H1 (cell line): ENCODE measurements at regions not wholly inside any gene's neighbourhood (a gene's known extent, or its start where the extent isn't known, plus 50 kb on each side); places are given as distances from the start of the nearest gene placed in this dataset.
A peak's percentile ranks its signal among the peaks of the same experiment; 100 is the strongest.

Experiments used
- CTCF ChIA-PET: fragments of 300-600 bp; sonication (Branson Sonifier 250); formaldehyde crosslinking; loops from one replicate; lab custom pipeline; 2021; ENCODE audit not compliant: partially characterized antibody; lab: Charles Lee
- POLR2A ChIA-PET: fragments of 300-600 bp; sonication (Branson Sonifier 250); formaldehyde crosslinking; loops from one replicate; lab custom pipeline; 2021; ENCODE audit warnings: inconsistent platforms; ENCODE audit not compliant: partially characterized antibody; lab: Charles Lee
- DNase-seq, 2 experiments: peaks; one replicate each; pipeline versions ENCODE4 v3.0.0 to v3.0.0-alpha.2; 2010 to 2022; ENCODE audit warnings: low spot score in 2 of 2, low read depth in 1 of 2, mixed read lengths in 1 of 2
- FAIRE-seq: peaks from 2 replicates; lab custom pipeline; 2011; peaks lifted over from hg19 to GRCh38; lab: Jason Lieb, UNC
- H2AFZ ChIP-seq: 2 replicates; pipeline ENCODE4 v1.8.1; 2012; ENCODE audit warnings: low read length, inconsistent platforms
- H2AK5ac ChIP-seq: 2 replicates; pipeline ENCODE4 v1.6.1; 2013; ENCODE audit warnings: low read depth, low read length
- H2BK120ac ChIP-seq: replicated peaks from 2 replicates; pipeline ENCODE3; 2013; ENCODE audit warnings: low read depth, low read length, inconsistent platforms
- H2BK12ac ChIP-seq: 2 replicates; pipeline ENCODE4 v1.6.1; 2013; ENCODE audit warnings: low read depth, low read length
- H2BK15ac ChIP-seq: 2 replicates; pipeline ENCODE4 v1.6.1; 2013; ENCODE audit warnings: low read length
- H2BK20ac ChIP-seq: 2 replicates; pipeline ENCODE4 v1.6.1; 2013; ENCODE audit warnings: low read length
- H2BK5ac ChIP-seq: 2 replicates; pipeline ENCODE4 v1.6.1; 2013; ENCODE audit warnings: low read depth, low read length
- H3K14ac ChIP-seq: 2 replicates; pipeline ENCODE4 v1.6.1; 2013; ENCODE audit warnings: inconsistent platforms; ENCODE audit not compliant: insufficient read length
- H3K18ac ChIP-seq: 2 replicates; pipeline ENCODE4 v1.6.1; 2013; ENCODE audit warnings: low read length; ENCODE audit errors: extremely low read depth
- H3K23ac ChIP-seq: 2 replicates; pipeline ENCODE4 v1.6.1; 2013; ENCODE audit warnings: inconsistent platforms; ENCODE audit not compliant: insufficient read length
- H3K23me2 ChIP-seq: 2 replicates; pipeline ENCODE4 v1.6.1; 2013; ENCODE audit warnings: low read depth, low read length
- H3K27ac ChIP-seq: 2 replicates; pipeline ENCODE4 v1.6.1; 2011; ENCODE audit warnings: low read depth, low read length, inconsistent platforms
- H3K27me3 ChIP-seq, 4 experiments: replicated peaks in 1 of 4; 1 replicate in 1 of 4; 2 replicates in 3 of 4; pipeline versions ENCODE4 v1.6.1 to v1.8.1; 2011 to 2013; ENCODE audit warnings: low read length in 3 of 4, mild to moderate bottlenecking in 3 of 4, inconsistent platforms in 2 of 4, mixed read lengths in 2 of 4, moderate library complexity in 1 of 4; ENCODE audit not compliant: control insufficient read depth in 3 of 4, insufficient read depth in 3 of 4; ENCODE audit errors: extremely low read depth in 1 of 4
- H3K36me3 ChIP-seq, 4 experiments: 2 replicates each; pipeline versions ENCODE4 v1.6.1 to v1.8.1; 2011 to 2013; ENCODE audit warnings: mild to moderate bottlenecking in 4 of 4, low read length in 3 of 4, moderate library complexity in 2 of 4, control low read depth in 1 of 4, inconsistent platforms in 1 of 4; ENCODE audit not compliant: insufficient read depth in 4 of 4, control insufficient read depth in 2 of 4
- H3K4ac ChIP-seq: replicated peaks from 2 replicates; pipeline ENCODE3; 2013; ENCODE audit warnings: low read length, low read depth, mixed read lengths, inconsistent platforms; ENCODE audit not compliant: insufficient read length
- H3K4me1 ChIP-seq, 4 experiments: replicated peaks in 1 of 4; 1 replicate in 1 of 4; 2 replicates in 3 of 4; pipeline versions ENCODE4 v1.6.1 to v1.8.1; 2011 to 2013; ENCODE audit warnings: low read length in 3 of 4, inconsistent platforms in 2 of 4, mixed read lengths in 1 of 4; ENCODE audit not compliant: insufficient read depth in 4 of 4, control insufficient read depth in 3 of 4
- H3K4me2 ChIP-seq, 2 experiments: 2 replicates each; pipeline versions ENCODE4 v1.6.1 to v1.8.1; 2011 to 2013; ENCODE audit warnings: low read depth in 2 of 2, low read length in 2 of 2, control low read depth in 1 of 2, inconsistent platforms in 1 of 2, mild to moderate bottlenecking in 1 of 2; ENCODE audit not compliant: insufficient read depth in 1 of 2
- H3K4me3 ChIP-seq, 4 experiments: fragments of 200-600, 300-600 bp in 1 of 4; sonication (generic), shearing (Covaris generic), sonication (Bioruptor Twin) in 1 of 4; 2 replicates each; pipeline versions ENCODE4 v1.5.1 to v1.8.1; 2011 to 2016; ENCODE audit warnings: low read length in 4 of 4, low read depth in 3 of 4, control low read depth in 2 of 4, inconsistent platforms in 2 of 4, mild to moderate bottlenecking in 2 of 4, mixed read lengths in 1 of 4, moderate library complexity in 1 of 4; ENCODE audit not compliant: insufficient read depth in 2 of 4; ENCODE audit errors: extremely low read depth in 1 of 4
- H3K56ac ChIP-seq: replicated peaks from 2 replicates; pipeline ENCODE3; 2013; ENCODE audit warnings: low read depth, mild to moderate bottlenecking, mixed read lengths, low read length, inconsistent platforms; ENCODE audit not compliant: insufficient read length
- H3K79me1 ChIP-seq: 2 replicates; pipeline ENCODE4 v1.6.1; 2013; ENCODE audit warnings: low read depth, low read length, control low read depth
- H3K79me2 ChIP-seq, 2 experiments: 2 replicates each; pipeline versions ENCODE4 v1.6.1 to v1.8.1; 2012 to 2013; ENCODE audit warnings: low read length in 2 of 2, mild to moderate bottlenecking in 2 of 2, inconsistent platforms in 1 of 2; ENCODE audit not compliant: insufficient read depth in 2 of 2, control insufficient read depth in 1 of 2
- H3K9ac ChIP-seq, 4 experiments: replicated peaks in 1 of 4; 1 replicate in 1 of 4; 2 replicates in 3 of 4; pipeline versions ENCODE4 v1.6.1 to v1.8.1; 2011 to 2013; ENCODE audit warnings: low read depth in 3 of 4, low read length in 3 of 4, control low read depth in 2 of 4, mild to moderate bottlenecking in 2 of 4, moderate library complexity in 2 of 4, inconsistent platforms in 1 of 4; ENCODE audit errors: extremely low read depth in 1 of 4
- H3K9me3 ChIP-seq, 2 experiments: 2 replicates each; pipeline versions ENCODE4 v1.6.1 to v1.8.1; 2012 to 2013; ENCODE audit warnings: mild to moderate bottlenecking in 2 of 2, moderate library complexity in 2 of 2, control low read depth in 1 of 2, inconsistent platforms in 1 of 2, low read depth in 1 of 2, low read length in 1 of 2, mixed read lengths in 1 of 2; ENCODE audit not compliant: insufficient read depth in 2 of 2
- H4K20me1 ChIP-seq, 2 experiments: replicated peaks in 1 of 2; 2 replicates each; pipeline versions ENCODE3 to v1.8.1; 2011 to 2013; ENCODE audit warnings: inconsistent platforms in 2 of 2, low read length in 2 of 2, mild to moderate bottlenecking in 1 of 2; ENCODE audit not compliant: insufficient read depth in 2 of 2, control insufficient read depth in 1 of 2
- H4K5ac ChIP-seq: 2 replicates; pipeline ENCODE4 v1.6.1; 2013; ENCODE audit warnings: low read length, low read depth, mixed read lengths, inconsistent platforms; ENCODE audit not compliant: insufficient read length
- H4K8ac ChIP-seq: 2 replicates; pipeline ENCODE4 v1.8.0; 2013; ENCODE audit warnings: mild to moderate bottlenecking, moderate library complexity, low read length, inconsistent platforms; ENCODE audit not compliant: insufficient read depth; ENCODE audit errors: extremely low read depth
- H4K91ac ChIP-seq: replicated peaks from 2 replicates; pipeline ENCODE3; 2013; ENCODE audit warnings: low read length, mixed read lengths, inconsistent platforms; ENCODE audit not compliant: insufficient read length
- ASH2L ChIP-seq: fragments of 200-600, 300-600 bp; sonication (generic); IDR thresholded peaks from one replicate; pipeline ENCODE4 v1.7.1; 2017; ENCODE audit warnings: low read length
- BACH1 ChIP-seq: IDR thresholded peaks from 2 replicates; pipeline ENCODE4 v1.6.1; 2012; ENCODE audit warnings: low read length, improper control_type of control experiment
- EZH2 ChIP-seq: fragments of 200-600 bp; sonication (generic); IDR thresholded peaks from 2 replicates; pipeline ENCODE4 v1.7.1; 2012; ENCODE audit warnings: low read depth, mild to moderate bottlenecking, moderate library complexity, low read length, inconsistent platforms; ENCODE audit not compliant: severe bottlenecking
- FOSL1 ChIP-seq: IDR thresholded peaks from 2 replicates; pipeline ENCODE4 v1.6.1; 2011; ENCODE audit warnings: mild to moderate bottlenecking, low read depth, low read length, moderate library complexity; ENCODE audit not compliant: insufficient read depth
- HDAC6 ChIP-seq: IDR thresholded peaks from one replicate; pipeline ENCODE4 v1.7.1; 2012; ENCODE audit warnings: low read depth, mild to moderate bottlenecking, inconsistent platforms, low read length, moderate library complexity
- NRF1 ChIP-seq: IDR thresholded peaks from 2 replicates; pipeline ENCODE4 v1.6.1; 2011; ENCODE audit warnings: mild to moderate bottlenecking, low read depth, low read length, improper control_type of control experiment
- POU5F1 ChIP-seq: IDR thresholded peaks from 2 replicates; pipeline ENCODE4 v1.6.1; 2011; ENCODE audit warnings: low read depth, mild to moderate bottlenecking, low read length, moderate library complexity
- RXRA ChIP-seq: IDR thresholded peaks from 2 replicates; pipeline ENCODE4 v1.6.1; 2011; ENCODE audit warnings: low read depth, mild to moderate bottlenecking, low read length, moderate library complexity; ENCODE audit not compliant: insufficient read depth
- SAP30 ChIP-seq: fragments of 300-600 bp; sonication (generic); IDR thresholded peaks from 2 replicates; pipeline ENCODE4 v1.7.1; 2012; ENCODE audit warnings: low read length, moderate library complexity, mild to moderate bottlenecking, inconsistent platforms; ENCODE audit not compliant: insufficient read depth, insufficient replicate concordance
- SIRT6 ChIP-seq: IDR thresholded peaks from one replicate; pipeline ENCODE4 v1.7.1; 2012; ENCODE audit warnings: low read length, inconsistent platforms
- SP1 ChIP-seq: IDR thresholded peaks from 2 replicates; pipeline ENCODE4 v1.6.1; 2011; ENCODE audit warnings: low read depth, low read length
- WGBS, 2 experiments: shearing (Covaris generic) in 1 of 2; methylation state at CpG; one replicate each; pipeline versions ENCODE4 v1.1.6 to v1.1.7; 2013 to 2015; ENCODE audit warnings: low lambda C conversion rate in 2 of 2, mixed read lengths in 2 of 2, inconsistent platforms in 1 of 2, low coverage in 1 of 2, missing lambda C conversion rate in 1 of 2; ENCODE audit not compliant: insufficient replicate concordance in 2 of 2, insufficient coverage in 1 of 2, insufficient read length in 1 of 2; ENCODE audit errors: extremely low coverage in 1 of 2, missing lambda C conversion rate in 1 of 2; 5-methylcytosine and 5-hydroxymethylcytosine counted together
- TF ChIP-seq, protein P1 (sequence below): IDR thresholded peaks from 2 replicates; pipeline ENCODE4 v1.6.1; 2012; ENCODE audit warnings: low read length, inconsistent platforms

DNA sequence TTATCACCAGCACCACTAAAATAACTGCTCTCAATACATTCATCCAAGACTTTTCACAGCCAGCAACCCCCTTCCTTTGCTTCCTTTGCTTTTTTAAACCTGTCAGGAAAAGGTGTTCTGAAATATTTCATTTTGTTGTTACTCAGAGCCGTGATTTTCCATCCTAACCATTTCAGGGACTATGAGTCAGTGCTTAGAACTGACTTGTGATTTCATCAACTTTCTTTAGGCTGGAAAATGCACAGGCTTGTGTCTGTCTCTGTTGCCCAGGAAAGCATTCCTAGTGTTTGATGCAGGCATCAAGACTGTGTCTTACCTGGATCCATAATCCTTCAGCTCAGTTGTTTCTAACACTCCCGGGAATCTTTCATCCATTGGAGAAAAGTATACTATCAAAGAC lies 805.6 kb downstream of the BRINP1 start:
- Histone ChIP-seq H3K9me3 (no peaks in the 10 kb centered on the region), H4K5ac (no peak overlapping the region), H3K9ac (no peak overlapping the region), H3K56ac (no peak overlapping the region), H2BK120ac (no peak overlapping the region), H2AFZ (peak overlapping the region; percentile 89; the same call in 1 of the 2 replicates), H2BK15ac (no peak overlapping the region), H3K4ac (no peak overlapping the region), H3K23ac (no peak overlapping the region), H2BK5ac (no peak overlapping the region), H3K36me3 (no peaks in the 10 kb centered on the region), H4K8ac (no peak overlapping the region), H3K4me1 (no peaks in the 10 kb centered on the region), H2BK12ac (no peak overlapping the region), H2BK20ac (no peak overlapping the region), H4K91ac (no peak overlapping the region), H3K18ac (no peak overlapping the region), H3K23me2 (no peaks in the 10 kb centered on the region), H3K4me2 (no peak overlapping the region), H2AK5ac (no peak overlapping the region), H3K79me1 (no peaks in the 10 kb centered on the region), H3K27ac (no peak overlapping the region), H3K27me3 (no peaks in the 10 kb centered on the region), H3K4me3 (no peak overlapping the region), H4K20me1 (no peaks in the 10 kb centered on the region), H3K79me2 (no peaks in the 10 kb centered on the region), H3K14ac (no peak overlapping the region)
- 98% methylated on average over 2 of the region's 2 CpGs; no CpG with 5 or more reads in 1 of the 2 experiments for WGBS, 2 experiments
- TF ChIP-seq FOSL1, result no peak
- no peak for TF ChIP-seq POU5F1
- TF ChIP-seq SAP30, result no peak
- TF ChIP-seq RXRA, result no peak
- no peak for TF ChIP-seq NRF1
- TF ChIP-seq, protein P1, sequence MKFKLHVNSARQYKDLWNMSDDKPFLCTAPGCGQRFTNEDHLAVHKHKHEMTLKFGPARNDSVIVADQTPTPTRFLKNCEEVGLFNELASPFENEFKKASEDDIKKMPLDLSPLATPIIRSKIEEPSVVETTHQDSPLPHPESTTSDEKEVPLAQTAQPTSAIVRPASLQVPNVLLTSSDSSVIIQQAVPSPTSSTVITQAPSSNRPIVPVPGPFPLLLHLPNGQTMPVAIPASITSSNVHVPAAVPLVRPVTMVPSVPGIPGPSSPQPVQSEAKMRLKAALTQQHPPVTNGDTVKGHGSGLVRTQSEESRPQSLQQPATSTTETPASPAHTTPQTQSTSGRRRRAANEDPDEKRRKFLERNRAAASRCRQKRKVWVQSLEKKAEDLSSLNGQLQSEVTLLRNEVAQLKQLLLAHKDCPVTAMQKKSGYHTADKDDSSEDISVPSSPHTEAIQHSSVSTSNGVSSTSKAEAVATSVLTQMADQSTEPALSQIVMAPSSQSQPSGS, result no peak
- TF ChIP-seq SIRT6, result no peak
- no peak for TF ChIP-seq BACH1
- TF ChIP-seq SP1, result no peak
- TF ChIP-seq HDAC6, result no peak
- no peak for TF ChIP-seq ASH2L
- no peak for TF ChIP-seq EZH2
- FAIRE-seq (no peak), DNase-seq (no peak)
- POLR2A ChIA-PET, result no interaction called here
- CTCF ChIA-PET, result interaction anchor here (0.8 to 1.1 kb wide), 2 partner anchors 22 to 32 kb away, joined by 3 read pairs; no protein-coding TSS in a partner anchor
